GM12878 (cell line): ENCODE measurements at regions not wholly inside any gene's neighbourhood (a gene's known extent, or its start where the extent isn't known, plus 50 kb on each side); places are given as distances from the start of the nearest gene placed in this dataset.

Experiments
- ATAC-seq: fragments of 200-7000 bp; cut with Tn5 transposase; 3 replicates; pipeline ENCODE4 v1.9.1; 2020; ENCODE audit warnings: mild to moderate bottlenecking, moderate library complexity
- BruUV-seq: library from RNA; stranded (reverse); fragments of 400-500 nt; replicated peaks from 2 replicates; lab custom pipeline; 2021; lab: Mats Ljungman, UMichigan
- CTCF ChIA-PET: fragments of 300-600 bp; sonication (Branson Sonifier 250); formaldehyde crosslinking; extraction: SDS; loops from one replicate; lab custom pipeline; 2021; ENCODE audit warnings: inconsistent platforms; lab: Yijun Ruan, JAX
- POLR2A ChIA-PET: fragments of 350-600 bp; formaldehyde crosslinking; extraction: SDS; loops from one replicate; lab custom pipeline; 2021; ENCODE audit warnings: inconsistent platforms; lab: Charles Lee
- RAD21 ChIA-PET: fragments of 300-600 bp; sonication (Branson Sonifier 250); formaldehyde crosslinking; loops from one replicate; lab custom pipeline; 2023; ENCODE audit warnings: antibody characterized with exemption; ENCODE audit not compliant: unreplicated experiment; lab: Charles Lee
- SMC1A ChIA-PET: fragments of 300-600 bp; sonication (Branson Sonifier 250); formaldehyde crosslinking; loops from one replicate; lab custom pipeline; 2023; ENCODE audit not compliant: unreplicated experiment, uncharacterized antibody; lab: Charles Lee
- DNase-seq: peaks from one replicate; pipeline ENCODE4 v3.0.0-alpha.2; 2011; ENCODE audit warnings: low read depth, low spot score
- FAIRE-seq: peaks from 3 replicates; lab custom pipeline; 2011; peaks lifted over from hg19 to GRCh38; lab: Jason Lieb, UNC
- H2AFZ ChIP-seq: 2 replicates; pipeline ENCODE4 v1.6.0; 2011; ENCODE audit warnings: low read depth, low read length, control low read depth; ENCODE audit not compliant: control insufficient read depth
- H3K27ac ChIP-seq: 2 replicates; pipeline ENCODE4 v1.5.1; 2011; ENCODE audit warnings: control low read depth; ENCODE audit not compliant: control insufficient read depth, insufficient read depth
- H3K27me3 ChIP-seq, 2 experiments: replicated peaks in 1 of 2; 2 replicates each; pipeline versions ENCODE4 v1.6.0 to v1.6.1; 2011; ENCODE audit warnings: low read length in 1 of 2; ENCODE audit not compliant: control insufficient read depth in 2 of 2, insufficient read depth in 2 of 2
- H3K36me3 ChIP-seq, 2 experiments: 2 replicates each; pipeline ENCODE4 v1.5.1; 2011; ENCODE audit warnings: low read length in 1 of 2; ENCODE audit not compliant: control insufficient read depth in 2 of 2, insufficient read depth in 2 of 2
- H3K4me1 ChIP-seq: 2 replicates; pipeline ENCODE4 v1.6.1; 2011; ENCODE audit warnings: mild to moderate bottlenecking, low read length, moderate library complexity, mixed read lengths; ENCODE audit not compliant: control insufficient read depth, insufficient read depth
- H3K4me2 ChIP-seq: 2 replicates; pipeline ENCODE4 v1.6.0; 2011; ENCODE audit warnings: control low read depth; ENCODE audit not compliant: control insufficient read depth, insufficient read depth
- H3K4me3 ChIP-seq: fragments of 200-600 bp; sonication (generic); 2 replicates; pipeline ENCODE4 v1.5.1; 2016
- H3K79me2 ChIP-seq: 2 replicates; pipeline ENCODE4 v1.6.0; 2011; ENCODE audit warnings: low read length; ENCODE audit not compliant: control insufficient read depth, insufficient read depth
- H3K9ac ChIP-seq: 2 replicates; pipeline ENCODE4 v1.8.0; 2011; ENCODE audit warnings: low read length, control low read depth, mixed read lengths; ENCODE audit not compliant: control insufficient read depth, insufficient read depth
- H3K9me3 ChIP-seq: replicated peaks from 3 replicates; pipeline ENCODE4 v1.5.1; 2011; ENCODE audit warnings: mild to moderate bottlenecking, low read length; ENCODE audit not compliant: control insufficient read depth, insufficient read depth
- H4K20me1 ChIP-seq: 2 replicates; pipeline ENCODE4 v1.6.0; 2011; ENCODE audit not compliant: control insufficient read depth, insufficient read depth
- ASH2L ChIP-seq: fragments of 300-600, 200-600 bp; sonication (generic); IDR thresholded peaks from 2 replicates; pipeline ENCODE4 v1.6.1; 2017; ENCODE audit warnings: low read depth, mild to moderate bottlenecking, borderline replicate concordance
- GATAD2B ChIP-seq: fragments of 450-650 bp; conservative IDR thresholded peaks from 2 replicates; pipeline ENCODE4 v1.6.1; 2017; ENCODE audit warnings: low read depth, mild to moderate bottlenecking, moderate library complexity
- KDM1A ChIP-seq: fragments of 200-600 bp; sonication (generic); IDR thresholded peaks from 2 replicates; pipeline ENCODE4 v1.6.1; 2016; ENCODE audit warnings: borderline replicate concordance
- MEF2A ChIP-seq: IDR thresholded peaks from 2 replicates; pipeline ENCODE4 v1.6.1; 2011; ENCODE audit warnings: low read depth, mild to moderate bottlenecking, low read length, moderate library complexity; ENCODE audit not compliant: insufficient read depth
- MEF2B ChIP-seq: fragments of 450-650 bp; IDR thresholded peaks from 2 replicates; pipeline ENCODE4 v1.6.1; 2018; ENCODE audit warnings: mild to moderate bottlenecking, moderate library complexity; ENCODE audit not compliant: partially characterized antibody, poor library complexity, severe bottlenecking
- POU2F2 ChIP-seq: IDR thresholded peaks from 3 replicates; pipeline ENCODE4 v1.6.1; 2011; ENCODE audit warnings: low read depth, mild to moderate bottlenecking, low read length, borderline replicate concordance
- RCOR1 ChIP-seq: conservative IDR thresholded peaks from 2 replicates; pipeline ENCODE4 v1.6.1; 2012; ENCODE audit warnings: low read depth, low read length, improper control_type of control experiment
- SREBF2 ChIP-seq: IDR thresholded peaks from 2 replicates; pipeline ENCODE4 v1.6.1; 2012; ENCODE audit warnings: mild to moderate bottlenecking, low read length
- WRNIP1 ChIP-seq: IDR thresholded peaks from 2 replicates; pipeline ENCODE4 v1.6.1; 2011; ENCODE audit warnings: low read depth, low read length, improper control_type of control experiment, borderline replicate concordance
- WGBS: methylation state at CpG from one replicate; pipeline ENCODE4 v1.1.6; 2016; ENCODE audit warnings: low lambda C conversion rate; ENCODE audit not compliant: insufficient replicate concordance, insufficient coverage; ENCODE audit errors: missing lambda C conversion rate; 5-methylcytosine and 5-hydroxymethylcytosine counted together
- in situ Hi-C: fragments of 300-500 bp; cut with MboI; formaldehyde crosslinking; loops from 9 replicates; pipeline ENCODE4 v1.14.3; 2018; ENCODE audit warnings: mixed read lengths
- intact Hi-C: fragments of 100-400 bp; cut with micrococcal nuclease; formaldehyde crosslinking; loops from one replicate; pipeline ENCODE4 v1.14.2; 2022; ENCODE audit not compliant: unreplicated experiment

- POLR2A ChIA-PET = no interaction called here
- H3K4me3 ChIP-seq = no peak overlapping the region
- no peak overlapping the region for H3K9ac ChIP-seq
- H4K20me1 ChIP-seq = no peaks in the 10 kb centered on the region
- TF ChIP-seq WRNIP1 = no peak
- no peak for TF ChIP-seq ASH2L
- TF ChIP-seq MEF2B = no peak
- no peak for TF ChIP-seq SREBF2
- TF ChIP-seq KDM1A = no peak
- TF ChIP-seq GATAD2B = no peak
- TF ChIP-seq POU2F2 = no peak
- CTCF ChIA-PET = no interaction called here
- no peaks in the 10 kb centered on the region for H3K79me2 ChIP-seq
- no peak overlapping the region for H3K4me2 ChIP-seq
- H3K4me1 ChIP-seq = no peaks in the 10 kb centered on the region
- BruUV-seq = no TSS peak
- intact Hi-C loops (no loop called here), in situ Hi-C loops (no loop called here)
- H3K9me3 ChIP-seq = no peaks in the 10 kb centered on the region
- H3K27me3 ChIP-seq = no peaks in the 10 kb centered on the region
- no peak for DNase-seq
- no peak for ATAC-seq
- RAD21 ChIA-PET = no interaction called here
- no peak overlapping the region for H3K27ac ChIP-seq
- SMC1A ChIA-PET = no interaction called here
- WGBS = 66% methylated on average over 3 of the region's 3 CpGs
- no peaks in the 10 kb centered on the region for H3K36me3 ChIP-seq
- no peak overlapping the region for H2AFZ ChIP-seq
- FAIRE-seq = no peak
Measured at GRCh38 chr4:12881945-12882584, 602.1 kb downstream of the RAB28 start.

- in situ Hi-C loops = no loop called here
- H3K36me3 ChIP-seq = no peaks in the 10 kb centered on the region
Measured at GRCh38 chr4:12880844-12881243, 603.3 kb downstream of the RAB28 start.

More at GRCh38 chr4:12880844-12881243, 603.3 kb downstream of the RAB28 start:
- no TSS peak for BruUV-seq
- Histone ChIP-seq H3K27me3 (no peaks in the 10 kb centered on the region), H3K9me3 (no peaks in the 10 kb centered on the region), H3K4me1 (no peaks in the 10 kb centered on the region), H3K27ac (no peak overlapping the region), H3K4me2 (no peak overlapping the region), H3K4me3 (no peak overlapping the region)
- DNase-seq (no peak), FAIRE-seq (no peak)
- 2% methylated on average over 2 of the region's 2 CpGs for WGBS
- ChIA-PET RAD21 (no interaction called here), SMC1A (no interaction called here)
- TF ChIP-seq RCOR1 (no peak), MEF2A (no peak)
- TF ChIP-seq, all 136 proteins: peak for 0
- Histone ChIP-seq H3K9ac (no peak overlapping the region), H3K79me2 (no peaks in the 10 kb centered on the region), H4K20me1 (no peaks in the 10 kb centered on the region), H2AFZ (no peak overlapping the region)
- ChIA-PET POLR2A (no interaction called here), CTCF (no interaction called here)
- ATAC-seq = no peak
- intact Hi-C loops = no loop called here
